ENCODE measurements at regions not wholly inside any gene's neighbourhood (a gene's known extent, or its start where the extent isn't known, plus 50 kb on each side); places are given as distances from the start of the nearest gene placed in this dataset.

DNA sequence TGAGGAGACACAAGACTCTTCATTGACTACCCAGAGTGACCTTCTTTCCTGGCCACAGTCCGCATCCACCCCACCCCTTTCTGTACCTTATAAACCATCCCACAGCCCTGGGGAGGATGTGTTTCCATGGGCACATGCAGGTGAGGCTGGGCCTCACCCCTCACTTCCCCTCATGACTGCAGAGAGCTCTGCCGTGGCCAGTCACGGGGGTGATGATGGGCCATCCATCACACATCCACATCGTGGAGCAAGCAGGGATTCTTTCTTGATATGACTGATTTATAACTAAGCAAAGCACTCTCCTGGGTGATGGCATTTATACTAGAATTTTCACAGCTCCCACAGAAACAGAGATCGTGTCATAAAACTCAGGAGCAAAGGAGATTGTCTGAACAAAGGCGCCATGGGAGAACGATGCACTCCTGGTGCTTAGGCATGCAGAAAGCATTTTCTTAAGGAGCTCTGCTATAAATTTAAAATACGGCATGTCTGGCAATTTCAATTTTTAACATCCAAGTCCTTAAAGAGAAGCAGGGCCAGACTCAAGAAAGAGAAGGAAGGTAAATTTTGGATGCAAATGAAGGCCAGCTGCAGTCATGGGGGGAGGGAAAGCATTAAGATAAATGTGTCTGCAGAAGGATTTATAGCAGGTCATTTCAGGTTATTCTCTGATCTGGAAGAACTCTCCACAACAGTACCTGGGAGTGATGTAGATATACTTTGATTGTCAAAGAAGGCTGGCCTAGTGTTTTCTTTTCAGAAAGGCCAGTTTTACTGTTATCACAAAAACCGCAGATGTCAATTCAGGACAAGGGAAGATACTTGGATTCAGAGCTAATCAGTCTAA lies 777.0 kb downstream of the C6orf118 start:
- Histone ChIP-seq H3F3A (ENCODE audit: low read depth) (no peaks in the 10 kb centered on the region), H3K9me2 (replicated peaks; ENCODE audit: low read depth, low read length) (no peaks in the 10 kb centered on the region), H3K9ac (ENCODE audit: low read depth, low read length, poor library complexity, severe bottlenecking) (no peak overlapping the region), H3K4me1 (ENCODE audit: insufficient read depth, low read length, poor library complexity, severe bottlenecking) (no peaks in the 10 kb centered on the region), H4K20me1 (ENCODE audit: insufficient read depth, low read length, poor library complexity, severe bottlenecking) (no peaks in the 10 kb centered on the region), H2AFZ (ENCODE audit: low read length) (no peak overlapping the region), H3K4me3 (ENCODE audit: low read length, poor library complexity, severe bottlenecking) (no peak overlapping the region), H3K79me2 (ENCODE audit: insufficient read depth, low read length) (no peaks in the 10 kb centered on the region), H3K4me2 (ENCODE audit: low read depth, low read length, poor library complexity, severe bottlenecking) (no peak overlapping the region), H3K9me3 (ENCODE audit: insufficient read depth, low read depth, low read length) (no peaks in the 10 kb centered on the region), H3K27me3 (ENCODE audit: insufficient read depth, low read length, poor library complexity, severe bottlenecking) (no peaks in the 10 kb centered on the region), H3K36me3 (ENCODE audit: insufficient read depth, low read length) (no peaks in the 10 kb centered on the region)
- TF ChIP-seq EZH2phosphoT487 (IDR thresholded peaks at IDR 0.05; ENCODE audit: borderline replicate concordance) (no peak), CTCF (conservative IDR thresholded peaks at IDR 0.05; ENCODE audit: low read length) (no peak)

DNA sequence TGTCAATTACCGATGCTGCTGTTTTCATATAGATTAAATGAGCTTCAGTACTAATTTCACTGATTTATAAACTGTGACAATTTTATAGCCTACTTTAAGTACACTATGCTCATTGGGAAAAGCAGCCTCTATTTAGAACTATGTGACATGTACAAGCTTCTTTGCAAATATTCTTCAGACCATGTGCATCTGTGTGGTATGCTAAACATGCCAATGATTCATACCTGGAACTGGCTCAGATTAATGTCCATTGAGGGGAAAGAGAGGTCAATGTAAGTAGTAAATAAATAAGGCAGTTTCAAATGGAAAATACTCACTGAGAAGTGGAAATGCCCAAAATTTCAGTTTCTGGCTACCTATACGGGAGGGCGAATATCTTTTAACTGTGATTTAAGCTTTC lies 777.7 kb downstream of the C6orf118 start:
- no peak overlapping the region for H3K4me2 ChIP-seq (ENCODE audit: low read depth, low read length, poor library complexity, severe bottlenecking)
- no peaks in the 10 kb centered on the region for H4K20me1 ChIP-seq (ENCODE audit: insufficient read depth, low read length, poor library complexity, severe bottlenecking)
- TF ChIP-seq EZH2phosphoT487 (IDR thresholded peaks at IDR 0.05; ENCODE audit: borderline replicate concordance) (no peak), CTCF (conservative IDR thresholded peaks at IDR 0.05; ENCODE audit: low read length) (no peak)
- H2AFZ ChIP-seq (ENCODE audit: low read length) = no peak overlapping the region
- H3K4me3 ChIP-seq (ENCODE audit: low read length, poor library complexity, severe bottlenecking) = no peak overlapping the region
- H3K9me2 ChIP-seq (replicated peaks; ENCODE audit: low read depth, low read length) = no peaks in the 10 kb centered on the region
- no peaks in the 10 kb centered on the region for H3K4me1 ChIP-seq (ENCODE audit: insufficient read depth, low read length, poor library complexity, severe bottlenecking)
- no peaks in the 10 kb centered on the region for H3K36me3 ChIP-seq (ENCODE audit: insufficient read depth, low read length)
- H3K79me2 ChIP-seq (ENCODE audit: insufficient read depth, low read length) = no peaks in the 10 kb centered on the region
- H3F3A ChIP-seq (ENCODE audit: low read depth) = no peaks in the 10 kb centered on the region
- no peak overlapping the region for H3K9ac ChIP-seq (ENCODE audit: low read depth, low read length, poor library complexity, severe bottlenecking)
- H3K27me3 ChIP-seq (ENCODE audit: insufficient read depth, low read length, poor library complexity, severe bottlenecking) = no peaks in the 10 kb centered on the region
- H3K9me3 ChIP-seq (ENCODE audit: insufficient read depth, low read depth, low read length) = no peaks in the 10 kb centered on the region

DNA sequence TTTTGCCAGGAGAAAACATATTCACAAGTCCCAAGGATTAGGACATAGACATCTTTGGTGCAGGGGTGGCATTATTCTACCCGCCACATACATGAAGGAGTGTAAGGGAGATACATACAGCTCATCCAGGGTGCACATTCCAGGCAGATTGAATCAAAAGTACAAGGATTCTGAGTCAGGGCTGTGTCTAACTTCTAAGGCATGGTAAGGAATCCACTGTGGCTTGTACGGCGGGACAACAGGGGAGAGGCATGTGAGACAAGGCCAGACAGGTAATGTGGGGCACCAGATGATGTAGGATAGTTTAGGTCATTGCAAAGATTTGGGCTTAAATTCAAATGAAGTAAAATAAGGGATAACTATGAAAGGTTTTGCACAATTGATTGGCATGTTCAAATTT lies 780.9 kb downstream of the C6orf118 start:
- H2AFZ ChIP-seq (ENCODE audit: low read length) = no peak overlapping the region

More for the DNA sequence above, 780.9 kb downstream of the C6orf118 start:
- H3K9me3 ChIP-seq (ENCODE audit: insufficient read depth, low read depth, low read length) = no peaks in the 10 kb centered on the region
- no peaks in the 10 kb centered on the region for H4K20me1 ChIP-seq (ENCODE audit: insufficient read depth, low read length, poor library complexity, severe bottlenecking)
- H3F3A ChIP-seq (ENCODE audit: low read depth) = no peaks in the 10 kb centered on the region
- H3K9me2 ChIP-seq (replicated peaks; ENCODE audit: low read depth, low read length) = no peaks in the 10 kb centered on the region
- H3K4me3 ChIP-seq (ENCODE audit: low read length, poor library complexity, severe bottlenecking) = no peak overlapping the region
- H3K9ac ChIP-seq (ENCODE audit: low read depth, low read length, poor library complexity, severe bottlenecking) = no peak overlapping the region
- no peaks in the 10 kb centered on the region for H3K27me3 ChIP-seq (ENCODE audit: insufficient read depth, low read length, poor library complexity, severe bottlenecking)
- H3K79me2 ChIP-seq (ENCODE audit: insufficient read depth, low read length) = no peaks in the 10 kb centered on the region
- TF ChIP-seq EZH2phosphoT487 (IDR thresholded peaks at IDR 0.05; ENCODE audit: borderline replicate concordance) (no peak), CTCF (conservative IDR thresholded peaks at IDR 0.05; ENCODE audit: low read length) (no peak)
- H3K4me1 ChIP-seq (ENCODE audit: insufficient read depth, low read length, poor library complexity, severe bottlenecking) = no peaks in the 10 kb centered on the region
- H3K4me2 ChIP-seq (ENCODE audit: low read depth, low read length, poor library complexity, severe bottlenecking) = no peak overlapping the region
- no peaks in the 10 kb centered on the region for H3K36me3 ChIP-seq (ENCODE audit: insufficient read depth, low read length)
